Body of pancreas (tissue), 4 donors: ENCODE measurements at regions not wholly inside any gene's neighbourhood (a gene's known extent, or its start where the extent isn't known, plus 50 kb on each side); places are given as distances from the start of the nearest gene placed in this dataset.

Experiments used
- ATAC-seq: fragments of 150-250 bp; one replicate; pipeline ENCODE4 v1.9.1; 2016
- DNase-seq, 4 donors: peaks; one replicate each; pipeline ENCODE4 v3.0.0-alpha.2; 2019
- H3K27ac ChIP-seq, 4 donors: fragments of 200-600 bp; sonication (generic); 1 replicate in 3 of 4; 2 replicates in 1 of 4; pipeline versions ENCODE4 v1.5.1 to v1.6.1; 2016 to 2019; ENCODE audit warnings: mild to moderate bottlenecking in 1 of 4, mixed read lengths in 1 of 4, moderate library complexity in 1 of 4
- H3K27me3 ChIP-seq, 2 donors: fragments of 200-600 bp; sonication (generic); one replicate each; pipeline ENCODE4 v1.6.0; 2016; ENCODE audit warnings: mild to moderate bottlenecking in 1 of 2
- H3K36me3 ChIP-seq, 2 donors: fragments of 200-600 bp; sonication (generic); replicated peaks in 1 of 2; 2 replicates each; pipeline ENCODE4 v1.5.1; 2016; ENCODE audit warnings: low read depth in 2 of 2; ENCODE audit not compliant: insufficient read depth in 1 of 2
- H3K4me1 ChIP-seq: fragments of 200-600 bp; sonication (generic); one replicate; pipeline ENCODE4 v1.6.0; 2016
- H3K4me3 ChIP-seq, 2 donors: fragments of 200-600 bp; sonication (generic); 1 replicate in 1 of 2; 2 replicates in 1 of 2; pipeline ENCODE4 v1.5.1; 2016 to 2019
- H3K9me3 ChIP-seq, 3 donors: fragments of 200-600 bp; sonication (generic); 1 replicate in 2 of 3; 2 replicates in 1 of 3; pipeline ENCODE4 v1.5.1; 2016
- CTCF ChIP-seq, 7 experiments: fragments of 450-650 bp in 4 of 7; fragments of 200-600 bp in 3 of 7; sonication (generic) in 3 of 7; IDR thresholded peaks; one replicate each; pipeline ENCODE4 v1.5.1; 2016 to 2019; ENCODE audit warnings: antibody characterized with exemption in 7 of 7
- POLR2A ChIP-seq, 3 donors: fragments of 450-650 bp; IDR thresholded peaks; one replicate each; pipeline ENCODE4 v1.6.1; 2016; ENCODE audit warnings: antibody characterized with exemption in 3 of 3, mild to moderate bottlenecking in 2 of 3
- WGBS, 2 donors: methylation state at CpG; one replicate each; pipeline ENCODE4 v1.1.5; 2017; 5-methylcytosine and 5-hydroxymethylcytosine counted together
- intact Hi-C: fragments of 100-400 bp; cut with DNase I; formaldehyde crosslinking; loops from one replicate; pipeline ENCODE4 v1.15.1; 2023

- Histone ChIP-seq H3K4me3 (no peak overlapping the region), H3K36me3 (no peaks in the 10 kb centered on the region), H3K27me3 (no peaks in the 10 kb centered on the region), H3K27ac (no peak overlapping the region), H3K4me1 (no peaks in the 10 kb centered on the region), H3K9me3 (no peaks in the 10 kb centered on the region)
- DNase-seq = no peak
- no peak for TF ChIP-seq POLR2A (IDR thresholded peaks at IDR 0.05)
- TF ChIP-seq CTCF (IDR thresholded peaks at IDR 0.05) = no peak
- intact Hi-C loops = no loop called here
- no peak for ATAC-seq
These were observed 495.7 kb upstream of the TMPRSS15 start for GRCh38 chr21:18899261-18899660.

GRCh38 chr21:18902660-18903059, 499.1 kb upstream of the TMPRSS15 start:
- Histone ChIP-seq H3K4me3 (no peak overlapping the region), H3K9me3 (no peaks in the 10 kb centered on the region), H3K4me1 (no peaks in the 10 kb centered on the region), H3K36me3 (no peaks in the 10 kb centered on the region), H3K27ac (no peak overlapping the region), H3K27me3 (no peaks in the 10 kb centered on the region)
- ATAC-seq (no peak), DNase-seq (no peak)
- intact Hi-C loops = no loop called here
- TF ChIP-seq POLR2A (IDR thresholded peaks at IDR 0.05) (no peak), CTCF (IDR thresholded peaks at IDR 0.05) (no peak)
- 68 to 70% methylated on average over 3 of the region's 3 CpGs for WGBS, 2 donors

- Histone ChIP-seq H3K4me3 (no peak overlapping the region), H3K36me3 (no peaks in the 10 kb centered on the region), H3K27ac (no peak overlapping the region), H3K4me1 (no peaks in the 10 kb centered on the region), H3K9me3 (no peaks in the 10 kb centered on the region), H3K27me3 (no peaks in the 10 kb centered on the region)
- TF ChIP-seq CTCF (IDR thresholded peaks at IDR 0.05) (no peak), POLR2A (IDR thresholded peaks at IDR 0.05) (no peak)
- DNase-seq (no peak), ATAC-seq (no peak)
- 21 to 31% methylated on average over 2 of the region's 2 CpGs for WGBS, 2 donors
- intact Hi-C loops = no loop called here
These were observed 503.5 kb upstream of the TMPRSS15 start for GRCh38 chr21:18907076-18907475.

GRCh38 chr21:18908641-18909040, 505.1 kb upstream of the TMPRSS15 start:
- Histone ChIP-seq H3K4me1 (no peaks in the 10 kb centered on the region), H3K4me3 (no peak overlapping the region), H3K27me3 (no peaks in the 10 kb centered on the region), H3K9me3 (no peaks in the 10 kb centered on the region), H3K27ac (no peak overlapping the region), H3K36me3 (no peaks in the 10 kb centered on the region)
- intact Hi-C loops = no loop called here
- 67 to 72% methylated on average over 4 of the region's 4 CpGs for WGBS, 2 donors
- TF ChIP-seq CTCF (IDR thresholded peaks at IDR 0.05) = no peak
- TF ChIP-seq POLR2A (IDR thresholded peaks at IDR 0.05) = no peak
- ATAC-seq = no peak
- DNase-seq = no peak

GRCh38 chr21:18913914-18914313, 510.3 kb upstream of the TMPRSS15 start:
- no peaks in the 10 kb centered on the region for H3K36me3 ChIP-seq
- intact Hi-C loops = no loop called here
- H3K4me1 ChIP-seq = no peaks in the 10 kb centered on the region
- H3K27me3 ChIP-seq = no peaks in the 10 kb centered on the region
- ATAC-seq (no peak), DNase-seq (no peak)
- no peak for TF ChIP-seq CTCF (IDR thresholded peaks at IDR 0.05)
- no peak overlapping the region for H3K4me3 ChIP-seq
- H3K27ac ChIP-seq = no peak overlapping the region
- no peaks in the 10 kb centered on the region for H3K9me3 ChIP-seq
- WGBS, 2 donors = 62 to 82% methylated on average over 4 of the region's 4 CpGs
